Lower leg skin (tissue), 4 donors: ENCODE measurements at regions not wholly inside any gene's neighbourhood (a gene's known extent, or its start where the extent isn't known, plus 50 kb on each side); places are given as distances from the start of the nearest gene placed in this dataset.

Source experiments
- DNase-seq, 2 donors: peaks; one replicate each; pipeline ENCODE4 v3.0.0-alpha.2; 2019; ENCODE audit warnings: low spot score in 2 of 2
- H3K4me3 ChIP-seq: fragments of 200-600 bp; sonication (generic); 2 replicates; pipeline ENCODE4 v1.5.1; 2017; ENCODE audit warnings: mild to moderate bottlenecking, low read depth; ENCODE audit not compliant: poor library complexity, severe bottlenecking
- POLR2A ChIP-seq, 2 donors: fragments of 450-650 bp; IDR thresholded peaks; one replicate each; pipeline ENCODE4 v1.6.1; 2016 to 2017; ENCODE audit warnings: antibody characterized with exemption in 2 of 2, mild to moderate bottlenecking in 1 of 2, moderate library complexity in 1 of 2
- WGBS, 2 donors: methylation state at CpG; one replicate each; pipeline ENCODE4 v1.1.5; 2018; 5-methylcytosine and 5-hydroxymethylcytosine counted together
- intact Hi-C: fragments of 100-400 bp; cut with DNase I; formaldehyde crosslinking; loops from one replicate; pipeline ENCODE4 v1.15.0; 2023; ENCODE audit warnings: low total_unique reads
- TF ChIP-seq, protein P1 (sequence below), 3 donors: fragments of 450-650 bp; IDR thresholded peaks; one replicate each; pipeline ENCODE4 v1.5.1; 2016; ENCODE audit warnings: antibody characterized with exemption in 3 of 3, mild to moderate bottlenecking in 3 of 3, moderate library complexity in 2 of 3

DNA sequence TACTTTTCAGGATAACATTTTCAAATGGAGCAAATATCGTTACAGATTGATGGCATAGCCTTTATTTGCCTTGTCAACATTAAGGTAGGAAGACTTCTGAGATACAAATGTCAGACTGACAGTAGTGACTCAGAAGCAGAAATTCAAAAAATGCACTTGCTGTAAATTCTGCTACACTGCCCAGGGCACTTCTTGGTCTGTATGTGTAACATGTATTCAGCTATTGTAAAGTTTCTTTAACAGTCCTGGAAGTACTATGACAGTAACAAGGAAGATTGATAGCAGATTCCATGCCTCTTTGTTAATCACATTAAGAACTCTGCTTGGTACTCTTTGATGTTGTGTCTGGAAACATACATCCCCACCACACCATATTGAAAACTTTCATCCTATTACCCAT is 69.6 kb upstream of the PCDH18 start:
- WGBS, 2 donors: 46 to 62% methylated on average over 1 of the region's 1 CpG
- no peak overlapping the region for H3K4me3 ChIP-seq
- intact Hi-C loops: no loop called here
- TF ChIP-seq, protein P1, sequence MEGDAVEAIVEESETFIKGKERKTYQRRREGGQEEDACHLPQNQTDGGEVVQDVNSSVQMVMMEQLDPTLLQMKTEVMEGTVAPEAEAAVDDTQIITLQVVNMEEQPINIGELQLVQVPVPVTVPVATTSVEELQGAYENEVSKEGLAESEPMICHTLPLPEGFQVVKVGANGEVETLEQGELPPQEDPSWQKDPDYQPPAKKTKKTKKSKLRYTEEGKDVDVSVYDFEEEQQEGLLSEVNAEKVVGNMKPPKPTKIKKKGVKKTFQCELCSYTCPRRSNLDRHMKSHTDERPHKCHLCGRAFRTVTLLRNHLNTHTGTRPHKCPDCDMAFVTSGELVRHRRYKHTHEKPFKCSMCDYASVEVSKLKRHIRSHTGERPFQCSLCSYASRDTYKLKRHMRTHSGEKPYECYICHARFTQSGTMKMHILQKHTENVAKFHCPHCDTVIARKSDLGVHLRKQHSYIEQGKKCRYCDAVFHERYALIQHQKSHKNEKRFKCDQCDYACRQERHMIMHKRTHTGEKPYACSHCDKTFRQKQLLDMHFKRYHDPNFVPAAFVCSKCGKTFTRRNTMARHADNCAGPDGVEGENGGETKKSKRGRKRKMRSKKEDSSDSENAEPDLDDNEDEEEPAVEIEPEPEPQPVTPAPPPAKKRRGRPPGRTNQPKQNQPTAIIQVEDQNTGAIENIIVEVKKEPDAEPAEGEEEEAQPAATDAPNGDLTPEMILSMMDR (IDR thresholded peaks at IDR 0.05): no peak
- no peak for TF ChIP-seq POLR2A (IDR thresholded peaks at IDR 0.05)
- DNase-seq: no peak

DNA sequence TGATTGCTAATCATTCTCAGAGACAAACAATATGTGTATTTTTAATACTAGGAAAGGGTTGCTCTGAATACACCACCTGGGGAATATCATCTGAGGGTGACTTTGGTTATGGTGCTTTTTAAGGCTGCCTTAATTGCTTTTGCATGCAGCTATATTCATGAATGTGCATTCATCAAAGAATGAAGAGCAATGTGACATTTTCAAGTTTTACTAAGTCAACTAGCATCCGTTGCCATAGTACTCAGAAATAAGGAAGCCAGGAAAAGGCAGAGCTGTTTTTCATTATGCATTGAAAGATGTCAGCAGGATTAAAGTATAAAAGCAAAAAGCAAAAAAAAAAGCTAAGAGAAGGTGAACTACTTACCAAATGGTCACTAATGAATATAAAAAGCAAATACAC is 67.4 kb upstream of the PCDH18 start:
- no peak for DNase-seq
- no peak for TF ChIP-seq POLR2A (IDR thresholded peaks at IDR 0.05)
- TF ChIP-seq, protein P1 (IDR thresholded peaks at IDR 0.05): no peak
- H3K4me3 ChIP-seq: no peak overlapping the region
- intact Hi-C loops: no loop called here
- WGBS, 2 donors: 44% methylated on average over 1 of the region's 1 CpG

DNA sequence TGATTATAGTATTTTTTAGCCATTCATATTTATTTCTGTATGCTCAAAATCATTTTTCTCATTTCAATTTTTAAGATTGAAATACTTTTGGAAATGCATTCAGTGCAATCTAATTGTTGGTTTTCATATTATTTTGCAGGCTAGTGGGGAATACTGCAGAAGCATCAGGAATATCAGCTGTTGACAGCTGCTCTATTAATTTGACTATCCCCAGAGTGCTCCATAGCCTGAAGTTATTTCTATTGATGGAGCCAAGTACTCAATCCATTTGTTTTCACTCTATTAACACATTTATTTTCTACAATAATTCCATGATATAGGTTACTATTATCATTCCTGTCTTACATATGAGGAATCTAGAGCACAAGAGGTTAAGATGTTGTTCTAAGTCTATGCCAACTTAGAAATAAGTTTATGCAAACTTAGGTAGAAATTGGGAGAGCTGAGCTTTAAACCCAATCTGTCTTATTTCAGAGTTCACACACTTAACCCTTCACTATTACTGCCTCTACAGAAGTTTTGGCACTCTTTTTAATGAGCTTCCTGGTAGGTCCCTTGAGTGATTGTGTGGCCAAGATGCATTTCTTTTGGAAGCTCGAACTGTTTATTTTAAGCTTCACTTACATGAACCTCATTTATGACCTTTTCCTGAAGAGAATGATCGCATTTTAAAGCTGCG is 65.6 kb upstream of the PCDH18 start:
- intact Hi-C loops: no loop called here
- no peak overlapping the region for H3K4me3 ChIP-seq

DNA sequence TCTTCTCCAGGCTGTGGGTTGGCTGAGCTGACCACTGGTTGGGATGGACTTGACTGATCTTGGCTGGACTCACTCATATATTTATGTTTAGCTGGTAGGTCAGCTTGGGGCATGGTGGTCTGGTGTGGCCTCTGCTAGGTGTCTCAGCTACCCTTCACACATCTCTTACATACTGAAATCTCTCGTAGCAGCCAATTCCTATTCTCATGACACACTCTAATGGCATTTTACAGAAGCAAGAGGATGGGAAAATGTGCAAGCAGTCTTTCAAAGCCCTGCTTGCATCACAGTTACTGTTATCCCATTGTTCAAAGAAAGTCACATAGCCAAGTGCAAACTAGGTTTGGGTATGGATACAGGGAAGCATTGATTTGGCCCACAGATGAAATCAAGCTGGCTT is 55.5 kb upstream of the PCDH18 start:
- intact Hi-C loops: no loop called here
- WGBS, 2 donors: 81 to 94% methylated on average over 1 of the region's 1 CpG
- DNase-seq: no peak
- TF ChIP-seq, protein P1 (IDR thresholded peaks at IDR 0.05): no peak
- no peak for TF ChIP-seq POLR2A (IDR thresholded peaks at IDR 0.05)
- no peak overlapping the region for H3K4me3 ChIP-seq

More for the DNA sequence above, 65.6 kb upstream of the PCDH18 start:
- no peak for TF ChIP-seq POLR2A (IDR thresholded peaks at IDR 0.05)
- TF ChIP-seq, protein P1 (IDR thresholded peaks at IDR 0.05): no peak
- DNase-seq: no peak
- 55 to 57% methylated on average over 3 of the region's 3 CpGs for WGBS, 2 donors

DNA sequence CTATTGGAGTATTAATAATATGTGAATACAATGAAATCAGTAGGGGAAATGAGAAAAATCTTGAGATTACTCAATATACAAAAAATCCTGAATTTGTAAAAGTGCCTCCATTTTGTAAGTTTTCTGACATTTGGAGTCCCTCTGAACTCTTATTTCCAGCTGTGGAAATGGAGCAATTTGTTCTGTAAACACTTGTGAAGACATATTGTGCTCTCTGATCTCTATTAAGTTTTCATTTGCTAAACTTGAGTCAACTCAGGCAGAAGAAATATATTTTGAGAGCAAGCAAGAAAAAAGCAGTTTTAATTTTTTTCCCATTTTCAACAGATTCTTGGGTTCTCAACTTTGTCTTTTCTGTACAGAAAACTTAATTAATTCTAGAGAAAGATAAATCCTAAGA is 51.4 kb upstream of the PCDH18 start:
- intact Hi-C loops: no loop called here
- TF ChIP-seq, protein P1 (IDR thresholded peaks at IDR 0.05): no peak
- TF ChIP-seq POLR2A (IDR thresholded peaks at IDR 0.05): no peak
- H3K4me3 ChIP-seq: no peak overlapping the region
- DNase-seq: no peak
